IMR-90 (cell line): ENCODE measurements at regions not wholly inside any gene's neighbourhood (a gene's known extent, or its start where the extent isn't known, plus 50 kb on each side); places are given as distances from the start of the nearest gene placed in this dataset.

Experiments
- ATAC-seq: fragments of 200-7000 bp; cut with Tn5 transposase; 2 replicates; pipeline ENCODE4 v1.9.1; 2020; ENCODE audit warnings: low read depth, mild to moderate bottlenecking, moderate library complexity
- BruUV-seq: library from RNA; stranded (reverse); fragments of 400-500 nt; replicated peaks from 2 replicates; lab custom pipeline; 2021; lab: Mats Ljungman, UMichigan
- CTCF ChIA-PET: fragments of 300-600 bp; formaldehyde crosslinking; extraction: SDS; loops from one replicate; lab custom pipeline; 2021; ENCODE audit warnings: antibody characterized with exemption; lab: Yijun Ruan, JAX
- POLR2A ChIA-PET: fragments of 300-600 bp; sonication (Branson Sonifier 250); formaldehyde crosslinking; loops from one replicate; lab custom pipeline; 2022; ENCODE audit warnings: antibody characterized with exemption; ENCODE audit not compliant: unreplicated experiment; lab: Charles Lee
- DNase-seq: peaks from one replicate; pipeline ENCODE4 v3.0.0; 2013
- H2AFZ ChIP-seq: replicated peaks from 2 replicates; pipeline ENCODE3; 2013; ENCODE audit warnings: low read length, mild to moderate bottlenecking; ENCODE audit not compliant: poor library complexity
- H2AK5ac ChIP-seq: 2 replicates; pipeline ENCODE4 v1.6.1; 2013; ENCODE audit warnings: low read depth, low read length, inconsistent platforms
- H2AK9ac ChIP-seq: replicated peaks from 2 replicates; pipeline ENCODE3; 2013; ENCODE audit warnings: mild to moderate bottlenecking, low read depth, low read length, moderate library complexity; ENCODE audit not compliant: poor library complexity
- H2BK120ac ChIP-seq: 2 replicates; pipeline ENCODE4 v1.6.1; 2013; ENCODE audit warnings: low read depth, low read length, inconsistent platforms
- H2BK15ac ChIP-seq: 3 replicates; pipeline ENCODE4 v1.6.1; 2013; ENCODE audit warnings: low read depth, low read length, inconsistent platforms
- H2BK20ac ChIP-seq: 2 replicates; pipeline ENCODE4 v1.6.1; 2013; ENCODE audit warnings: low read depth, mild to moderate bottlenecking, inconsistent platforms, low read length, moderate library complexity
- H2BK5ac ChIP-seq: 2 replicates; pipeline ENCODE4 v1.6.1; 2013; ENCODE audit warnings: mild to moderate bottlenecking, low read depth, low read length, inconsistent platforms; ENCODE audit not compliant: poor library complexity, severe bottlenecking
- H3K14ac ChIP-seq: replicated peaks from 2 replicates; pipeline ENCODE4 v1.6.1; 2013; ENCODE audit warnings: low read depth, low read length, inconsistent platforms
- H3K18ac ChIP-seq: 2 replicates; pipeline ENCODE4 v1.6.1; 2013; ENCODE audit warnings: low read depth, low read length, control low read depth
- H3K23ac ChIP-seq: 2 replicates; pipeline ENCODE4 v1.6.1; 2013; ENCODE audit warnings: low read depth, low read length, inconsistent platforms
- H3K27ac ChIP-seq: 2 replicates; pipeline ENCODE4 v1.5.1; 2013; ENCODE audit warnings: mild to moderate bottlenecking, control low read depth, low read length; ENCODE audit not compliant: insufficient read depth
- H3K27me3 ChIP-seq: 2 replicates; pipeline ENCODE4 v1.6.1; 2013; ENCODE audit warnings: low read length; ENCODE audit not compliant: control insufficient read depth, insufficient read depth
- H3K36me3 ChIP-seq: 2 replicates; pipeline ENCODE4 v1.6.1; 2013; ENCODE audit warnings: low read length, mixed read lengths; ENCODE audit not compliant: control insufficient read depth, insufficient read depth
- H3K4ac ChIP-seq: 2 replicates; pipeline ENCODE4 v1.6.1; 2013; ENCODE audit warnings: low read depth, low read length, inconsistent platforms
- H3K4me1 ChIP-seq: 2 replicates; pipeline ENCODE4 v1.6.1; 2013; ENCODE audit warnings: low read length, mixed read lengths; ENCODE audit not compliant: control insufficient read depth, insufficient read depth
- H3K4me2 ChIP-seq: 2 replicates; pipeline ENCODE4 v1.6.1; 2013; ENCODE audit warnings: low read depth, mild to moderate bottlenecking, control low read depth, low read length, moderate library complexity
- H3K4me3 ChIP-seq: 2 replicates; pipeline ENCODE4 v1.5.1; 2013; ENCODE audit warnings: low read depth, mild to moderate bottlenecking, control low read depth, low read length, moderate library complexity; ENCODE audit not compliant: insufficient read depth
- H3K56ac ChIP-seq: 2 replicates; pipeline ENCODE4 v1.6.1; 2013; ENCODE audit warnings: low read length, inconsistent platforms; ENCODE audit not compliant: insufficient read depth; ENCODE audit errors: extremely low read depth
- H3K79me1 ChIP-seq, 2 experiments: 2 replicates each; pipeline ENCODE4 v1.6.1; 2013; ENCODE audit warnings: low read length in 2 of 2, inconsistent platforms in 1 of 2, low read depth in 1 of 2
- H3K9ac ChIP-seq: 2 replicates; pipeline ENCODE4 v1.6.1; 2013; ENCODE audit warnings: low read depth, low read length, control low read depth
- H3K9me1 ChIP-seq: 2 replicates; pipeline ENCODE4 v1.6.1; 2013; ENCODE audit warnings: low read length, inconsistent platforms; ENCODE audit not compliant: insufficient read depth
- H3K9me3 ChIP-seq: 2 replicates; pipeline ENCODE4 v1.6.1; 2013; ENCODE audit warnings: low read length; ENCODE audit not compliant: control insufficient read depth, insufficient read depth
- H4K20me1 ChIP-seq: 2 replicates; pipeline ENCODE4 v1.6.1; 2013; ENCODE audit warnings: low read length, inconsistent platforms; ENCODE audit not compliant: insufficient read depth
- H4K5ac ChIP-seq: 2 replicates; pipeline ENCODE4 v1.6.1; 2013; ENCODE audit warnings: mild to moderate bottlenecking, low read depth, low read length, control low read depth
- H4K8ac ChIP-seq, 2 experiments: 2 replicates each; pipeline ENCODE4 v1.6.1; 2013; ENCODE audit warnings: low read depth in 2 of 2, low read length in 2 of 2, control low read depth in 1 of 2, inconsistent platforms in 1 of 2
- H4K91ac ChIP-seq: 2 replicates; pipeline ENCODE4 v1.6.1; 2013; ENCODE audit warnings: low read depth, low read length, inconsistent platforms; ENCODE audit not compliant: insufficient read depth
- BHLHE40 ChIP-seq: fragments of 150-350 bp; IDR thresholded peaks from 2 replicates; pipeline ENCODE4 v1.6.1; 2016; ENCODE audit warnings: mild to moderate bottlenecking, low read depth, low read length
- CHD1 ChIP-seq: IDR thresholded peaks from 2 replicates; pipeline ENCODE4 v1.6.1; 2012; ENCODE audit warnings: low read depth, low read length, improper control_type of control experiment
- CTCF ChIP-seq: conservative IDR thresholded peaks from 2 replicates; pipeline ENCODE4 v1.5.1; 2012; ENCODE audit warnings: mild to moderate bottlenecking, low read depth, low read length, improper control_type of control experiment
- MAZ ChIP-seq: IDR thresholded peaks from 2 replicates; pipeline ENCODE4 v1.6.1; 2012; ENCODE audit warnings: low read depth, mild to moderate bottlenecking, low read length, improper control_type of control experiment, moderate library complexity, borderline replicate concordance
- MXI1 ChIP-seq: IDR thresholded peaks from 2 replicates; pipeline ENCODE4 v1.6.1; 2012; ENCODE audit warnings: low read depth, mild to moderate bottlenecking, low read length, moderate library complexity, borderline replicate concordance
- POLR2A ChIP-seq: IDR thresholded peaks from 2 replicates; pipeline ENCODE4 v1.6.1; 2012; ENCODE audit warnings: mild to moderate bottlenecking, low read depth, low read length
- WGBS, 2 experiments: methylation state at CpG; one replicate each; pipeline versions ENCODE4 v1.1.5 to v1.1.7; 2013; ENCODE audit warnings: missing lambda C conversion rate in 2 of 2; ENCODE audit not compliant: insufficient read length in 1 of 2; ENCODE audit errors: extremely low coverage in 2 of 2; 5-methylcytosine and 5-hydroxymethylcytosine counted together
- dilution Hi-C: fragments of 300-500 bp; cut with HindIII; formaldehyde crosslinking; loops from one replicate; pipeline ENCODE4 v1.14.3; 2018; ENCODE audit warnings: low sequenced_read_pairs; ENCODE audit not compliant: unreplicated experiment
- in situ Hi-C: fragments of 300-500 bp; cut with MboI; formaldehyde crosslinking; loops from 3 replicates; pipeline ENCODE4 v1.14.3; 2019; ENCODE audit warnings: low sequenced_read_pairs, inconsistent platforms, mixed read lengths
- intact Hi-C: fragments of 100-400 bp; cut with micrococcal nuclease; formaldehyde crosslinking; loops from 2 replicates; pipeline ENCODE4 v1.10.0; 2022

DNA sequence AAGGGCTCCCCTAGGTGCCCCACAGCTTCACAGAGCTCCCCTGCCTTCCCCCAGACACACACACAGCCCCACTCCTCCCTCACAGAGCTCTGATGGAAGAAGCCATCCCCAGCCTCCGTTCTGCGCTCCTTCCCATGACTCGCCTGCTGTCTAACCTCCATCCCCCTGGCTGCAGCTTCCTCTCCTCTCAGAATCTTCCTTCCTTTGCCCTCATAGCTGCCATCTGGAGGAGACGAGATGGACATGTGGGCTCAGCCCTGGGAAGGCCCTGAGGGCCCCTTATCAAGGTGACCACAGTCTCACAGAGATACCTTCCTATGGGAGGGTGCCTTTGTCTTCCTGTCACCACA lies 94.3 kb downstream of the PCDH1 start:
- no CpG with 5 or more reads among the region's 4 CpGs for WGBS, 2 experiments
- no peak overlapping the region for H2BK5ac ChIP-seq
- no peak overlapping the region for H4K8ac ChIP-seq
- no peaks in the 10 kb centered on the region for H3K79me1 ChIP-seq
- H3K9me3 ChIP-seq: no peaks in the 10 kb centered on the region
- no peak overlapping the region for H2AK9ac ChIP-seq
- no peak overlapping the region for H3K56ac ChIP-seq
- H3K14ac ChIP-seq: no peak overlapping the region
- CTCF ChIA-PET: interaction anchor here (0.7 kb wide), 1 partner anchor 9 kb away, joined by 3 read pairs; no protein-coding TSS in a partner anchor
- H3K27me3 ChIP-seq: peaks cover 60% of the 10 kb centered on the region
- no peak overlapping the region for H4K91ac ChIP-seq
- no peak overlapping the region for H2BK15ac ChIP-seq
- H3K27ac ChIP-seq: no peak overlapping the region
- no peak overlapping the region for H3K4ac ChIP-seq
- BruUV-seq: no TSS peak
- POLR2A ChIA-PET: no interaction called here
- no peak overlapping the region for H3K23ac ChIP-seq
- H2AK5ac ChIP-seq: no peak overlapping the region
- ATAC-seq (no peak), DNase-seq (no peak)
- no peaks in the 10 kb centered on the region for H3K36me3 ChIP-seq
- no peaks in the 10 kb centered on the region for H4K20me1 ChIP-seq
- TF ChIP-seq MXI1 (no peak), POLR2A (no peak), CTCF (no peak), MAZ (no peak), CHD1 (no peak), BHLHE40 (no peak)
- intact Hi-C loops (no loop called here), dilution Hi-C loops (no loop called here), in situ Hi-C loops (no loop called here)
- no peaks in the 10 kb centered on the region for H3K4me1 ChIP-seq
- H3K18ac ChIP-seq: no peak overlapping the region
- no peak overlapping the region for H3K9ac ChIP-seq
- H2AFZ ChIP-seq: no peak overlapping the region
- no peaks in the 10 kb centered on the region for H3K9me1 ChIP-seq
- H2BK120ac ChIP-seq: no peak overlapping the region
- H3K4me3 ChIP-seq: no peak overlapping the region
- no peak overlapping the region for H2BK20ac ChIP-seq
- no peak overlapping the region for H3K4me2 ChIP-seq
- no peak overlapping the region for H4K5ac ChIP-seq
